ENCODE measurements at regions not wholly inside any gene's neighbourhood (a gene's known extent, or its start where the extent isn't known, plus 50 kb on each side); places are given as distances from the start of the nearest gene placed in this dataset.
A peak's percentile ranks its signal among the peaks of the same experiment; 100 is the strongest.
"Not testable (repeated sequence)": the region's sequence is repeated elsewhere in the genome, so short reads cannot be mapped to it uniquely, and the experiment has no call there.

GRCh38 chr3:130569461-130570365 is 52.7 kb downstream of the COL6A6 start:
- Histone ChIP-seq H3K9me3 (no peaks in the 10 kb centered on the region), H3K36me3 (no peaks in the 10 kb centered on the region), H3K4me3 (no peak overlapping the region), H3K27me3 (peaks cover 7% of the 10 kb centered on the region)
- no peak for DNase-seq

DNA sequence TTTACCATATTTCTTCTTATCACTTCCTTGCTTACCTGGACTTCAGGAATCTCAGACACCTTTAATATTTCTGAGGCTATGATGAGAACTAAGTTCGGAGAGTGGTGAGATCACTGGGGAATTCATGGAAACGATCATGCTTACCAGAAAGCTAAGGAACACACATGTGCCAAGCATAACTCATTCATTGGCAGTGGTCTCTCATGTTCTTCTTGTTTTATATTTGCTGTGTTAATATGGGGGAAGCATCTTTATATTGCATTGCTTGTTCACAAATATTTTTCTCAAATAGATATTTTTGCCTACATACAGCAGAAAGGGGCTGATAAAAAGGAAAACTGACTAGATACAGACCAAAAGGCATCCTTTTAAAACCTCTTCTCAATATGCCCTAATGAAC is 55.8 kb downstream of the COL6A6 start:
- peaks cover 7% of the 10 kb centered on the region for H3K27me3 ChIP-seq
- no peaks in the 10 kb centered on the region for H3K36me3 ChIP-seq
- H3K9me3 ChIP-seq = no peaks in the 10 kb centered on the region
- DNase-seq = no peak
- H3K4me3 ChIP-seq = no peak overlapping the region

- peaks cover 9% of the 10 kb centered on the region for H3K27me3 ChIP-seq
- H3K36me3 ChIP-seq = no peaks in the 10 kb centered on the region
- H3K9me3 ChIP-seq = no peaks in the 10 kb centered on the region
- H3K4me3 ChIP-seq = no peak overlapping the region
- DNase-seq = no peak
Observed at GRCh38 chr3:130576375-130577266, 59.6 kb downstream of the COL6A6 start.

GRCh38 chr3:130582457-130583153 is 65.6 kb downstream of the COL6A6 start:
- Histone ChIP-seq H3K9me3 (no peaks in the 10 kb centered on the region), H3K27me3 (peaks cover 8% of the 10 kb centered on the region), H3K36me3 (no peaks in the 10 kb centered on the region), H3K4me3 (no peak overlapping the region)
- no peak for DNase-seq

GRCh38 chr3:130594749-130595148 is 77.8 kb downstream of the COL6A6 start:
- DNase-seq, H3K36me3 ChIP-seq, H3K9me3 ChIP-seq: not testable (repeated sequence)

DNA sequence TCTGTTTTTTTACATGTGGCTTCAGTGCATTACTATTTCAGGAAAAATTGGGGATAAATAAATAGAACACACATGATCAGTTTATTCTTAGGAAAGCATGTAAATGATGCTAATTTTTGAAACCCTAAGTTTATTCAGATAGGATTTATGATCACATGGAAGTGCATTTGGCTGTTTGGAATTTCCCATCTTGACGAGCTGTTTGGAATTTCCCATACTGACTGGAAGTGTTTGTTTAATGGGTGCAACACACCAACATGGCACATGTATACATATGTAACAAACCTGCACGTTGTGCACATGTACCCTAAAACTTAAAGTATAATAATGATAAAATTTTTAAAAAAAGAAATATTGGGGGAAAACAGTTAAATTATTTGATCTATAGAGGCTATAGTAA is 79.5 kb downstream of the COL6A6 start:
- DNase-seq = no peak
- Histone ChIP-seq H3K36me3 (no peaks in the 10 kb centered on the region), H3K4me3 (no peak overlapping the region), H3K9me3 (peaks cover 2% of the 10 kb centered on the region), H3K27me3 (0 out of 2 replicates have a peak, but pooled peaks cover 2% of the 10 kb centered on the region)

More at GRCh38 chr3:130594749-130595148, 77.8 kb downstream of the COL6A6 start:
- not testable (repeated sequence) for H3K27me3 ChIP-seq, H3K4me3 ChIP-seq

- no peak overlapping the region for H3K4me3 ChIP-seq
- H3K36me3 ChIP-seq = no peaks in the 10 kb centered on the region
- peaks cover under 1% of the 10 kb centered on the region for H3K9me3 ChIP-seq
- no peak for DNase-seq
- peaks cover 4% of the 10 kb centered on the region; the same call in 1 of the 2 replicates for H3K27me3 ChIP-seq
Observed at GRCh38 chr3:130601442-130601971, 84.5 kb downstream of the COL6A6 start.

DNA sequence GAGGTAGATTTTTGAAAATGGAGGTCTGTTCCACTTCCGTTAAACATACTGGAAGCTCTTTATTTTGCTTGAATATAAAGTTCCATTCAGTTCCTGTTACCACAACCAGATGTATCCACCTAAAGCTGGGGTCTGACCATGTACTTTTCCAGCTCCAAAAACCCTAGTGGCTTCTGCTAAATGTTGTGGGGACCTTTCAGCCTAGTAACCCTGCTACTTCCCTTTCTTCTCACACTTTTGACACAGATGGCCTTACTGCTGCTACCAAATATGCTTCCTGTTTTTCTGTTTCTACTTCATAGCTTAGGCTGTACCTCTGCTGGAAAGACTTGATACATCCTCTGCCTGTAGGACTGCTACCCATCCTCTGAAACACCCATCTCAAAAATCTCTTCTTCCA is 87.8 kb downstream of the COL6A6 start:
- H3K4me3 ChIP-seq = no peak overlapping the region
- peaks cover 3% of the 10 kb centered on the region; the same call in 1 of the 2 replicates for H3K27me3 ChIP-seq
- no peaks in the 10 kb centered on the region for H3K36me3 ChIP-seq
- DNase-seq = no peak
- peaks cover 7% of the 10 kb centered on the region for H3K9me3 ChIP-seq

GRCh38 chr3:130606336-130606735 is 89.4 kb downstream of the COL6A6 start:
- Histone ChIP-seq H3K27me3 (peaks cover 3% of the 10 kb centered on the region; the same call in 1 of the 2 replicates), H3K4me3 (no peak overlapping the region), H3K36me3 (no peaks in the 10 kb centered on the region), H3K9me3 (peaks cover 7% of the 10 kb centered on the region)
- DNase-seq = no peak

- Histone ChIP-seq H3K4me3 (no peak overlapping the region), H3K36me3 (no peaks in the 10 kb centered on the region)
- no peak for DNase-seq
Observed at GRCh38 chr3:130607553-130608154, 90.7 kb downstream of the COL6A6 start.

GRCh38 chr3:130609166-130609979 is 92.4 kb downstream of the COL6A6 start:
- Histone ChIP-seq H3K9me3 (peaks cover 9% of the 10 kb centered on the region), H3K4me3 (no peak overlapping the region), H3K36me3 (no peaks in the 10 kb centered on the region), H3K27me3 (no peaks in the 10 kb centered on the region)
- DNase-seq = no peak

More at GRCh38 chr3:130607553-130608154, 90.7 kb downstream of the COL6A6 start:
- H3K9me3 ChIP-seq = peaks cover 7% of the 10 kb centered on the region
- H3K27me3 ChIP-seq = no peaks in the 10 kb centered on the region

GRCh38 chr3:130619196-130619595 is 102.2 kb downstream of the COL6A6 start:
- Histone ChIP-seq H3K27me3 (no peaks in the 10 kb centered on the region; the same call in 1 of the 2 replicates), H3K9me3 (no peaks in the 10 kb centered on the region), H3K36me3 (no peaks in the 10 kb centered on the region), H3K4me3 (no peak overlapping the region)
- DNase-seq = no peak

DNA sequence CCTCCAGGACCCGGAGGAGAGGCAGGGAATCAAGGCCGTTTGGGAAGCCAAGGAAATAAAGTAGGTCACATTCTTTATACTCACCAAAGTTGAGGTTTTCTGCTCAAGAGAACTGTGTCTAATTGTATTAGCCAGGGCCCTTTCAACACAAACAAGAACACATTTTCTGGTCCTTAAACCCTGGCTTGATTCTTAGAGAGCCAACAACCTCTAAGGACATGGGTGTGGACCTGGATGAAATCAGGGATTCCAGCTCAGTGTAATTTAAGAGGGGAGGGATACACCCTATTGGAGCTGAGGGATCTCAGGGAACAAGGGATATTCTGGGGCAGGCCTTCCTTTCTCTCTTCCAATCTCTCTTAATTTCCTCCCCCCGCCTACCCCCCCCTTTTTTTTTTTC is 104.8 kb downstream of the COL6A6 start:
- Histone ChIP-seq H3K9me3 (no peaks in the 10 kb centered on the region), H3K27me3 (peaks cover 3% of the 10 kb centered on the region; the same call in 1 of the 2 replicates), H3K36me3 (no peaks in the 10 kb centered on the region), H3K4me3 (no peak overlapping the region)
- DNase-seq = no peak

DNA sequence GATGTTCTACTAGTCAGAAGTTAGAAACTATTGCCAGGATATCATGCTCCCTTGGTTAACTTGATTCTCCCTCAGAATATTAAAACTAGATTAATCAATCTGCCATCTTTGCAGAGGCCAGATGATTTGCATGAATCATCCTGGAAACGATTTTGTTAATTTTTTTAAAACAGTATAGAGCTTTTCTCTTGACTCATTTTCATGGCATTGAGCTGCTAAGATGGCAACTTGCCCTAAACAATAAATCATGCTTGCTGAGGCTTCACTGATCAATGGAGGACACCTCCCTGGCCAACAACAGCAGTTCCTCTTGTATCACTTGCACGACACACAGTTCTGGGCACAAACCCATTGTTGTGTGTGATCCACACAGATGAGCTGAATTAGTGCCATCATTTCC is 109.1 kb downstream of the COL6A6 start:
- H3K9me3 ChIP-seq = no peaks in the 10 kb centered on the region
- peak; percentile 19 for DNase-seq
- H3K36me3 ChIP-seq = no peaks in the 10 kb centered on the region
- H3K4me3 ChIP-seq = no peak overlapping the region
- peaks cover 9% of the 10 kb centered on the region for H3K27me3 ChIP-seq

DNA sequence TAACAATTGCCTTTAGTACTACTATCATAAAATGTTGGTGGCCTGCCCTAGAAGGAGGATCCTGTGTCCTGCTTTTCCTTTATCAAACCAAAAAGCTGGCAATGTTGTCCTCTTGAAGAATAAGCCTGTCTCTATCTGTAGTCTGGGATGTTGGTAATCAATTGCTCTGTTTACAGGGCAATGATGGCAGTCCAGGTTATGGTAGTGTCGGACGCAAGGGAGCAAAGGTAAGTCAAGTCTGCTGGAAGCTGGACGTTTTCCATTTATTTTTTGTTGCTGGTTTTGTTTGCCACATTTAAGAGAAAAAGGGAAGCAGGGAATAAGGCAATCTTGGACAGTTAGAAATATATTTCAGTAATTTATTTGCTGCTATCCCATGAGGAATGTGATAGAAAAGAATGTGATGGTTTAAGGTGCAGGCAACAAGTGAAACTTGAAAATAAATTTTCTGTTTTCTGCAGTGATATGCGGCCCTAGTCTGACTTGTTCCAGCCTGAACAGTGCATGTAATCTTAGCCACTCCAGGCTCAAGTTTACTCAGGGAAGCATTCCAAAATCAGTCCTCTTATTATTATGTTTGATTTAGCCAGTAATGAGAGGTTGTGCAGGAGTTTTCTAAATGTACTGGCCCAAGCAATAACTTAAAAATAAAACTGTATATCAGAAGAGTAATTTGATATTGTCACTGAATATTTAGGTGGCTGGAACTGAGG is 110.3 kb downstream of the COL6A6 start:
- no peak overlapping the region for H3K4me3 ChIP-seq
- peaks cover 9% of the 10 kb centered on the region for H3K27me3 ChIP-seq
- H3K9me3 ChIP-seq = no peaks in the 10 kb centered on the region
- H3K36me3 ChIP-seq = no peaks in the 10 kb centered on the region
- no peak for DNase-seq
